PC-9 (cell line): ENCODE measurements at regions not wholly inside any gene's neighbourhood (a gene's known extent, or its start where the extent isn't known, plus 50 kb on each side); places are given as distances from the start of the nearest gene placed in this dataset.
"Not testable (repeated sequence)": the region's sequence is repeated elsewhere in the genome, so short reads cannot be mapped to it uniquely, and the experiment has no call there.

Source experiments
- BruUV-seq: library from RNA; stranded (reverse); fragments of 400-500 nt; replicated peaks from 2 replicates; lab custom pipeline; 2021; lab: Mats Ljungman, UMichigan
- CTCF ChIA-PET: fragments of 300-600 bp; sonication (Branson Sonifier 250); formaldehyde crosslinking; loops from one replicate; lab custom pipeline; 2022; ENCODE audit warnings: antibody characterized with exemption; lab: Charles Lee
- POLR2A ChIA-PET: fragments of 300-600 bp; sonication (Branson Sonifier 250); formaldehyde crosslinking; loops from one replicate; lab custom pipeline; 2022; ENCODE audit warnings: antibody characterized with exemption; ENCODE audit not compliant: unreplicated experiment; lab: Charles Lee
- DNase-seq, 2 experiments: peaks; one replicate each; pipeline versions ENCODE4 v3.0.0 to v3.0.0-alpha.2; 2015 to 2022; ENCODE audit warnings: mixed read lengths in 1 of 2
- H2AFZ ChIP-seq: fragments of 200-600 bp; sonication (generic); 2 replicates; pipeline ENCODE4 v1.8.1; 2017; ENCODE audit warnings: antibody characterized with exemption
- H3F3A ChIP-seq: fragments of 200-600 bp; sonication (generic); 2 replicates; pipeline ENCODE4 v1.8.1; 2017; ENCODE audit warnings: antibody characterized with exemption, mild to moderate bottlenecking, low read depth; ENCODE audit not compliant: insufficient read depth
- H3K27ac ChIP-seq: fragments of 200-600 bp; sonication (generic); 2 replicates; pipeline ENCODE4 v1.6.1; 2016; ENCODE audit warnings: mixed run types
- H3K27me3 ChIP-seq: fragments of 200-600 bp; sonication (generic); 2 replicates; pipeline ENCODE4 v1.6.1; 2016; ENCODE audit warnings: low read depth, mixed run types; ENCODE audit not compliant: insufficient read depth
- H3K36me3 ChIP-seq: fragments of 200-600 bp; sonication (generic); 2 replicates; pipeline ENCODE4 v1.6.1; 2016; ENCODE audit warnings: low read depth, mixed run types
- H3K4me1 ChIP-seq: fragments of 200-600 bp; sonication (generic); replicated peaks from 2 replicates; pipeline ENCODE4 v1.6.1; 2016; ENCODE audit warnings: mixed run types; ENCODE audit not compliant: insufficient read depth
- H3K4me2 ChIP-seq: fragments of 200-600 bp; sonication (generic); 2 replicates; pipeline ENCODE4 v1.6.1; 2017; ENCODE audit warnings: mixed run types
- H3K4me3 ChIP-seq: fragments of 200-600 bp; sonication (generic); 2 replicates; pipeline ENCODE4 v1.6.1; 2016; ENCODE audit warnings: mixed run types
- H3K79me2 ChIP-seq: fragments of 200-600 bp; sonication (generic); 2 replicates; pipeline ENCODE4 v1.6.1; 2017; ENCODE audit warnings: low read depth, mixed run types
- H3K9me2 ChIP-seq: fragments of 200-600 bp; sonication (generic); 2 replicates; pipeline ENCODE4 v1.8.1; 2017; ENCODE audit warnings: mild to moderate bottlenecking; ENCODE audit not compliant: insufficient read depth
- H3K9me3 ChIP-seq: fragments of 200-600 bp; sonication (generic); 2 replicates; pipeline ENCODE4 v1.8.1; 2016; ENCODE audit warnings: low read depth; ENCODE audit not compliant: insufficient read depth
- H4K20me1 ChIP-seq: fragments of 200-600 bp; sonication (generic); 2 replicates; pipeline ENCODE4 v1.8.1; 2017; ENCODE audit not compliant: insufficient read depth
- CTCF ChIP-seq: fragments of 200-600 bp; sonication (generic); conservative IDR thresholded peaks from 2 replicates; pipeline ENCODE4 v1.6.1; 2017; ENCODE audit warnings: mixed run types, antibody characterized with exemption, mild to moderate bottlenecking, moderate library complexity
- EZH2 ChIP-seq: fragments of 200-600 bp; sonication (generic); IDR thresholded peaks from 2 replicates; pipeline ENCODE4 v1.8.0; 2017; ENCODE audit warnings: antibody characterized with exemption, low read depth
- intact Hi-C: fragments of 100-400 bp; cut with micrococcal nuclease; formaldehyde crosslinking; loops from one replicate; pipeline ENCODE4 v1.10.0; 2022; ENCODE audit not compliant: unreplicated experiment

DNA sequence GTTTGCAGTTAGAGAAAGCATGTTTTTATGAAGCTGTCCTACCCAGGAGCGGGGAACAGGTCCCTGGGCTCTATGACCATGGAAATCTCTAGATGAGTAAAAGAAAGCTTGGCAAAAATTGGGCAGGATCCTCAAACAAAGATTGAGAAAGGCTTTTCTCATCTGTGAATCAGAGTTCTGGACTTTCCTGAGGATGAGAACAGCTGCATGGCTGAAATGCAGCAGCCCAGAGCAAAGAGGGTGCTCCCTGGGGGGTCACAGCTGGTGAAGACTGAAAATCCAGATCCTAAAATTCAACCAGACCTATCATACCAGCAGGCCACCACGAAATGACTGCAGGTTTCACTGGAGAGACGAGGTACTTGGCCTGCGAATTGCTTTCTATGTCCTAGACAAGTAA is 65.7 kb upstream of the APP start:
- H2AFZ ChIP-seq, result no peak overlapping the region
- intact Hi-C loops, result no loop called here
- no peaks in the 10 kb centered on the region for H3K9me3 ChIP-seq
- H3K9me2 ChIP-seq, result no peaks in the 10 kb centered on the region
- no peak for DNase-seq
- ChIA-PET POLR2A (no interaction called here), CTCF (no interaction called here)
- no TSS peak for BruUV-seq
- H4K20me1 ChIP-seq, result no peaks in the 10 kb centered on the region
- no peaks in the 10 kb centered on the region for H3F3A ChIP-seq
- H3K27me3 ChIP-seq, result no peaks in the 10 kb centered on the region
- no peak overlapping the region for H3K27ac ChIP-seq
- no peaks in the 10 kb centered on the region for H3K36me3 ChIP-seq
- no peak for TF ChIP-seq EZH2
- no peak overlapping the region for H3K4me3 ChIP-seq
- no peaks in the 10 kb centered on the region for H3K79me2 ChIP-seq
- no peaks in the 10 kb centered on the region for H3K4me1 ChIP-seq
- no peak overlapping the region for H3K4me2 ChIP-seq

DNA sequence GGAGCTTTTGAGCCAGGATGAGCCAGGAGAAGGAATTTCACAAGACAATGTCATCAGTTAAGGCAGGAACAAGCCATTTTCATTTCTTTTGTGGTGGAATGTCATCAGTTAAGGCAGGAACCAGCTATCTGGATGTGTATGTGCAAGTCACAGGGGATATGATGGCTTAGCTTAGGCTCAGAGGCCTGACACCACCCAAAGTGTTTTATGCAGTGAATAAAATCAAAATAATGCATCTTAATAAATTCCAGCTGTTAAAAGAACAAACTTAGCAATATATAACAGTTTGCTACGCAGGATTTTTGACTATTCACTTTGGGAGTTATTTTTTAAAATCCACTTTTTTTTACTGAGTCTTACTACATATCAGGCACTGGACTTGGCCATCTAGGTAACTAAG is 62.7 kb upstream of the APP start:
- DNase-seq, intact Hi-C loops, H3K27ac ChIP-seq, H3K27me3 ChIP-seq, H4K20me1 ChIP-seq, H3K9me3 ChIP-seq, BruUV-seq, H3K4me1 ChIP-seq, H3K36me3 ChIP-seq, POLR2A ChIA-PET, H2AFZ ChIP-seq, CTCF ChIA-PET, H3K79me2 ChIP-seq, H3K9me2 ChIP-seq, H3K4me3 ChIP-seq, H3K4me2 ChIP-seq, H3F3A ChIP-seq: not testable (repeated sequence)

GRCh38 chr21:26232491-26232890 is 61.9 kb upstream of the APP start:
- intact Hi-C loops, H3K27ac ChIP-seq, H3K4me1 ChIP-seq, DNase-seq, H3K27me3 ChIP-seq, BruUV-seq, H3K9me2 ChIP-seq, H2AFZ ChIP-seq, H3F3A ChIP-seq, H3K4me2 ChIP-seq, H3K36me3 ChIP-seq, H4K20me1 ChIP-seq, H3K4me3 ChIP-seq, H3K9me3 ChIP-seq, POLR2A ChIA-PET, H3K79me2 ChIP-seq, CTCF ChIA-PET: not testable (repeated sequence)

GRCh38 chr21:26227130-26227529 is 56.6 kb upstream of the APP start:
- no TSS peak for BruUV-seq
- H3K9me3 ChIP-seq, result no peaks in the 10 kb centered on the region
- H3F3A ChIP-seq, result no peaks in the 10 kb centered on the region
- TF ChIP-seq CTCF (no peak), EZH2 (no peak)
- intact Hi-C loops, result no loop called here
- no peak overlapping the region for H3K4me3 ChIP-seq
- H3K36me3 ChIP-seq, result no peaks in the 10 kb centered on the region
- H3K27me3 ChIP-seq, result no peaks in the 10 kb centered on the region
- H3K79me2 ChIP-seq, result no peaks in the 10 kb centered on the region
- H3K4me1 ChIP-seq, result no peaks in the 10 kb centered on the region
- no peak overlapping the region for H3K4me2 ChIP-seq
- POLR2A ChIA-PET, result no interaction called here
- no peak overlapping the region for H3K27ac ChIP-seq
- H4K20me1 ChIP-seq, result no peaks in the 10 kb centered on the region
- CTCF ChIA-PET, result no interaction called here
- DNase-seq, result no peak
- H2AFZ ChIP-seq, result no peak overlapping the region
- no peaks in the 10 kb centered on the region for H3K9me2 ChIP-seq
